OCI-M1 (cell line): ENCODE measurements at regions not wholly inside any gene's neighbourhood (a gene's known extent, or its start where the extent isn't known, plus 50 kb on each side); places are given as distances from the start of the nearest gene placed in this dataset.

ENCODE experiments used
- DNase-seq: peaks from one replicate; lab custom pipeline; 2025; lab: John Stamatoyannopoulos, UW

GRCh38 chr16:87182759-87183158, 134.4 kb downstream of the C16orf95 start:
- no peak for DNase-seq

DNA sequence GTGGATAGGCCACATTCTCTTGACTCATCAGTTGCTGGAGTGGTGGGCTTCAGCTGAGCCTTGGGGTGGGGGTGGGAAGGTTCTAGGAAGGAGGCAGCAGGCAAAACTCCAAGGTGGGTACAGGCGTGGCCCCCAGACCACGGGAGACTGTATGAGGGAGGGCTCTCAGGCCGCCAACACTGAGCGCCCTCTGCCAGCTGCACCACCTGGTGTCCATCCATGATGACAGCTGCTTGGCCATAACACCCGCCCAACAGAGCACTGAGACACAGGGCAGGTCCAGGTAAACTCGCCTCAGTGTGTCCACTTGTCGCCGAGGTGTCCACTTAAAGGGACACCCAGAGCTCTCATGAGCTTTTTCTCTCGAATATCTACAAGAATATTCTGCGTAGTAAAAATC, 133.5 kb downstream of the C16orf95 start:
- no peak for DNase-seq

GRCh38 chr16:87185308-87185707, 131.9 kb downstream of the C16orf95 start:
- no peak for DNase-seq

- DNase-seq: no peak
These were observed 131.2 kb downstream of the C16orf95 start for GRCh38 chr16:87185983-87186382.

GRCh38 chr16:87186446-87186845, 130.7 kb downstream of the C16orf95 start:
- DNase-seq: no peak

DNA sequence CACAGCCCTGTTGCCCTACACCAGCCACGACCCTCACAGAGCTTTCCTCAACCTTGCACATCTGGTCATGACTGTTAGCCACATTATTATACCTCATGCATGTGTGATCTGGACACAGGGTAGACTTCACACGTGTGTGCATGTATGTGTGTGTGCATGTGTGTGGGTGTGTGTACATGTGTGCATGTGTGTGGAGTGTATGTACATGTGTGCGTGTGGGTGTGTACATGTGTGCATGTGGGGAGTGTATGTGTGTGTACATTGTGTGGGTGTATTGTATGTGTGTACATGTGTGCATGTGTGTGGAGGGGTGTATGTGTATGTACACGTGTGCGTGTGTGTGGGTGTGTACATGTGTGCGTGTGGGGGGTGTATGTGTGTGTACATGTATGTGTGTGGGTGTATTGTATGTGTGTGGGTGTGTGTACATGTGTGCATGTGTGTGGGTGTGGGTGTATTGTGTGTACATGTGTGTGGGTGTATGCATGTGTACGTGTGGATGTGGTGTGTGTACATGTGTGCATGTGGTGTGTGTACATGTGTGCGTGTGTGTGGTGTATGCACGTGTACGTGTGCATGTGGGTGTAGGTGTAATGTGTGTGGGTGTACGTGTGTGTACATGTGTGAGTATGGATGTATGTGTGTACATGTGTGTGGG, 130.2 kb downstream of the C16orf95 start:
- no peak for DNase-seq

GRCh38 chr16:87188104-87188503, 129.1 kb downstream of the C16orf95 start:
- no peak for DNase-seq

DNA sequence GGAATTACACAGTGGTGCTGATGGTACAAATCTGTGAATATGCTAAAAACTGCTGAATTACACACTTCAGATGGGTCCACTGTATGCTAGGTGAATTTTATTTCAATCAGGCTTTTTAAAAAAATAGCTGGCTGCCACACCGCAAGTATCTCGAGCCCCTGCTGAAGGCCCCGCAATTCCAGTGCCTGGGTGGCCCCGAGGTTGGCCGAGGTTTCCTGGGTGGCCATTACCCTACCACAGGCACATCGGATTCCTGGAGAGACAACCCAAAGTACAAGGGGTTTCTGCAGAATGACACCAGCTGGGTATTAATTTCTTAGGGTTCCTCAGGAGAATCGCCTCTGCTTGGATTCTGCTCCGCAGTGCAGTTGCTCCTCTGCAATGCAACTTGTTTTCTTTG, 127.8 kb downstream of the C16orf95 start:
- no peak for DNase-seq

- DNase-seq: no peak
These were observed 126.6 kb downstream of the C16orf95 start for GRCh38 chr16:87190288-87191230.

GRCh38 chr16:87192452-87193073, 124.6 kb downstream of the C16orf95 start:
- DNase-seq: no peak

- DNase-seq: no peak
These were observed 123.0 kb downstream of the C16orf95 start for GRCh38 chr16:87194172-87194571.

DNA sequence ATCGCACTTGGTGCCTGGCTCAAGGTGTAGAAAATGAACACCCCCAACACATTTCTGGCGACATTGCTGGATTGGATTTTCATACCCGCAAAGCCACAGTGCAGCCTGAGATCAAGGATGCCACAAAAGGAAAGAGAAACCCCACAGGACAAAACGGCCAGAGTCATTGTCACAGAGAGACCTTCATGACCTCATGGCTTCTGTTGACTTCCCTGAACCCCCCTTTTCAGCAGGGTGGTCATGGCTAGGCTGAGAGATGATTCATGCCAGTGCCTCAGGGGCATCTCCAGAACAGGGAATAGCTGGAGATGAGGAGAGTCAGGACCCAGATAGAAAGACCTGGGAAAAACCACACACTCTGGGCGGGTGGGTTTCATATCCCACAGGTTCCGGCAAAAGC, 122.0 kb downstream of the C16orf95 start:
- DNase-seq: no peak

- DNase-seq: no peak
These were observed 121.0 kb downstream of the C16orf95 start for GRCh38 chr16:87196231-87196630.

GRCh38 chr16:87196661-87197060, 120.5 kb downstream of the C16orf95 start:
- peak; percentile 24 for DNase-seq

- no peak for DNase-seq
These were observed 118.8 kb downstream of the C16orf95 start for GRCh38 chr16:87198328-87198832.

DNA sequence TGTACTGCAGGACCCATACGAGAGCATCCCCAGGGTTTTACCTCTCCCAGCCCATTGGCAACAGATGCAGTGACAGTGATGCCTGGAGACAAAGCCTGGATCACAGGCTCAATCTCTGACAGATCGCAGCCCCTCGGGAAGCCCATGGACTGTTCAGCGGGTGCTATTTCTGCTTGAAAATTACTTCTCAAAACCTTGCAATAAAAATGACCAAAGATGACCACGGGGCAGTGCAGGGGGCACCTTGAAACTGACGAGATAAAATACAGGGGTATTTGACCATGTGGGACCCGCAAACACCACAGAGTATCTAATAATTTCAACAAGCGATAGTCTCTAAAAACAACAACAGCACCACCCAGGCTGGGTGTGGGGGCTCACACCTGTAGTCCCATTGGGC, 118.3 kb downstream of the C16orf95 start:
- DNase-seq: no peak

- DNase-seq: no peak
These were observed 117.8 kb downstream of the C16orf95 start for GRCh38 chr16:87199379-87199778.

- no peak for DNase-seq
These were observed 117.3 kb downstream of the C16orf95 start for GRCh38 chr16:87199901-87200300.

GRCh38 chr16:87200637-87201036, 116.6 kb downstream of the C16orf95 start:
- DNase-seq: no peak

- no peak for DNase-seq
These were observed 116.1 kb downstream of the C16orf95 start for GRCh38 chr16:87201052-87201451.

- no peak for DNase-seq
These were observed 115.4 kb downstream of the C16orf95 start for GRCh38 chr16:87201790-87202189.

GRCh38 chr16:87202346-87202745, 114.8 kb downstream of the C16orf95 start:
- DNase-seq: no peak
